Mammary epithelial cell (primary cell): ENCODE measurements at regions not wholly inside any gene's neighbourhood (a gene's known extent, or its start where the extent isn't known, plus 50 kb on each side); places are given as distances from the start of the nearest gene placed in this dataset.

ENCODE experiments used
- EZH2 ChIP-seq: IDR thresholded peaks from 2 replicates; pipeline ENCODE4 v1.6.1; 2012; ENCODE audit warnings: low read length, inconsistent platforms, borderline replicate concordance
- TF ChIP-seq, protein P1 (sequence below), 2 donors: IDR thresholded peaks in 1 of 2; conservative IDR thresholded peaks in 1 of 2; 2 replicates each; pipeline ENCODE4 v1.5.1; 2011 to 2012; ENCODE audit warnings: inconsistent platforms in 2 of 2, low read length in 2 of 2, mild to moderate bottlenecking in 2 of 2, control low read depth in 1 of 2, low read depth in 1 of 2; ENCODE audit not compliant: insufficient read depth in 1 of 2; ENCODE audit errors: extremely low read depth in 1 of 2

DNA sequence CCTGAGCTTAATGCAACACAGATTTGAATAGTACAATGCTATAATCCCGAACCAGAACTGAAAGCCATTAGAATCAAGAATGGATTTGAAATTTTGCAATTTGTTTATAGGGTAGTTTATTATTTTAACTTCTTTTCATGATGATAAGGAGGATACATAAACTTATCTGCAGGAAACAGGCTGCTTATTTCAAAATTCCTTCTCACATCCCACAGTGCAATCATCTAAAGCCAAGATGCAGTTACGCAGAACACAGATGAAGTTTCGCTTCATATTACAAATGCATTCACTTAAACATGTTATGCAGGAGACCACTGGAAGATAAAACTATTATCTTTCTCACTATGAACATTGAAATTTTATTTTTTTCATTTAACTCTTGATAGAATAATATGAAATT is 1019.6 kb downstream of the PLA2G4A start:
- TF ChIP-seq, protein P1, sequence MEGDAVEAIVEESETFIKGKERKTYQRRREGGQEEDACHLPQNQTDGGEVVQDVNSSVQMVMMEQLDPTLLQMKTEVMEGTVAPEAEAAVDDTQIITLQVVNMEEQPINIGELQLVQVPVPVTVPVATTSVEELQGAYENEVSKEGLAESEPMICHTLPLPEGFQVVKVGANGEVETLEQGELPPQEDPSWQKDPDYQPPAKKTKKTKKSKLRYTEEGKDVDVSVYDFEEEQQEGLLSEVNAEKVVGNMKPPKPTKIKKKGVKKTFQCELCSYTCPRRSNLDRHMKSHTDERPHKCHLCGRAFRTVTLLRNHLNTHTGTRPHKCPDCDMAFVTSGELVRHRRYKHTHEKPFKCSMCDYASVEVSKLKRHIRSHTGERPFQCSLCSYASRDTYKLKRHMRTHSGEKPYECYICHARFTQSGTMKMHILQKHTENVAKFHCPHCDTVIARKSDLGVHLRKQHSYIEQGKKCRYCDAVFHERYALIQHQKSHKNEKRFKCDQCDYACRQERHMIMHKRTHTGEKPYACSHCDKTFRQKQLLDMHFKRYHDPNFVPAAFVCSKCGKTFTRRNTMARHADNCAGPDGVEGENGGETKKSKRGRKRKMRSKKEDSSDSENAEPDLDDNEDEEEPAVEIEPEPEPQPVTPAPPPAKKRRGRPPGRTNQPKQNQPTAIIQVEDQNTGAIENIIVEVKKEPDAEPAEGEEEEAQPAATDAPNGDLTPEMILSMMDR (conservative IDR thresholded peaks at IDR 0.05 in 1 of 2, IDR thresholded peaks at IDR 0.05 in 1 of 2; ENCODE audit: extremely low read depth in 1 of 2, insufficient read depth in 1 of 2, low read depth in 1 of 2, low read length in 2 of 2): no peak
- no peak for TF ChIP-seq EZH2
